ENCODE measurements at regions not wholly inside any gene's neighbourhood (a gene's known extent, or its start where the extent isn't known, plus 50 kb on each side); places are given as distances from the start of the nearest gene placed in this dataset.
A peak's percentile ranks its signal among the peaks of the same experiment; 100 is the strongest.

- Mint-ChIP-seq H3K9me3 (peaks cover 0 to 7% (median 5%) of the 10 kb centered on the region in 6 donors), H3K27ac (peak overlapping the region in 3 of 6 donors; percentile 4 to 64 (median 62)), H3K4me1 (peaks cover 28 to 42% of the 10 kb centered on the region in 2 donors), H3K27me3 (ENCODE audit: low read depth in 3 of 3) (peaks cover 0 to 3% (median 0%) of the 10 kb centered on the region in 3 donors), H3K36me3 (peaks cover 0 to 3% (median 3%) of the 10 kb centered on the region in 3 donors), H3K4me3 (no peak overlapping the region)
- no peak for DNase-seq
These were observed 255.6 kb upstream of the SEMA6D start for GRCh38 chr15:47461652-47462141.

- Mint-ChIP-seq H3K27ac (no peak overlapping the region), H3K27me3 (ENCODE audit: low read depth in 3 of 3) (peaks cover 0 to 3% (median 0%) of the 10 kb centered on the region in 3 donors), H3K4me1 (peaks cover 5 to 13% of the 10 kb centered on the region in 2 donors), H3K36me3 (peaks cover 0 to 3% (median 0%) of the 10 kb centered on the region in 3 donors), H3K4me3 (no peak overlapping the region), H3K9me3 (peaks cover 0 to 3% (median 0%) of the 10 kb centered on the region in 6 donors)
- DNase-seq, result no peak
These were observed 250.9 kb upstream of the SEMA6D start for GRCh38 chr15:47466357-47466756.

GRCh38 chr15:47470983-47471382, 246.3 kb upstream of the SEMA6D start:
- Mint-ChIP-seq H3K36me3 (no peaks in the 10 kb centered on the region), H3K27ac (no peak overlapping the region), H3K4me1 (peaks cover 1 to 6% of the 10 kb centered on the region in 2 donors), H3K9me3 (peaks cover 0 to 2% (median 0%) of the 10 kb centered on the region in 6 donors), H3K4me3 (no peak overlapping the region), H3K27me3 (ENCODE audit: low read depth in 3 of 3) (no peaks in the 10 kb centered on the region)
- no peak for DNase-seq

GRCh38 chr15:47473106-47473725, 244.1 kb upstream of the SEMA6D start:
- Mint-ChIP-seq H3K4me3 (no peak overlapping the region), H3K36me3 (no peaks in the 10 kb centered on the region), H3K9me3 (peaks cover 0 to 4% (median 1%) of the 10 kb centered on the region in 6 donors), H3K27me3 (ENCODE audit: low read depth in 3 of 3) (peaks cover 0 to 5% (median 0%) of the 10 kb centered on the region in 3 donors), H3K4me1 (peaks cover 1 to 6% of the 10 kb centered on the region in 2 donors), H3K27ac (no peak overlapping the region)
- no peak for DNase-seq

- H3K9me3 Mint-ChIP-seq, result peaks cover 0 to 6% (median 1%) of the 10 kb centered on the region in 6 donors
- H3K4me1 Mint-ChIP-seq, result peaks cover 1 to 6% of the 10 kb centered on the region in 2 donors
- no peak overlapping the region for H3K4me3 Mint-ChIP-seq
- no peaks in the 10 kb centered on the region for H3K36me3 Mint-ChIP-seq
- peak overlapping the region in 1 of 6 donors; percentile 6 for H3K27ac Mint-ChIP-seq
- H3K27me3 Mint-ChIP-seq (ENCODE audit: low read depth in 3 of 3), result peaks cover 0 to 7% (median 0%) of the 10 kb centered on the region in 3 donors
- DNase-seq, result no peak
These were observed 243.5 kb upstream of the SEMA6D start for GRCh38 chr15:47473832-47474231.

- no peak for DNase-seq
- peaks cover 0 to 7% (median 0%) of the 10 kb centered on the region in 3 donors for H3K27me3 Mint-ChIP-seq (ENCODE audit: low read depth in 3 of 3)
- H3K36me3 Mint-ChIP-seq, result peaks cover 0 to 2% (median 0%) of the 10 kb centered on the region in 3 donors
- H3K4me3 Mint-ChIP-seq, result no peak overlapping the region
- H3K27ac Mint-ChIP-seq, result no peak overlapping the region
- H3K9me3 Mint-ChIP-seq, result peaks cover 0 to 9% (median 2%) of the 10 kb centered on the region in 6 donors
- peaks cover 1 to 6% of the 10 kb centered on the region in 2 donors for H3K4me1 Mint-ChIP-seq
These were observed 242.0 kb upstream of the SEMA6D start for GRCh38 chr15:47475336-47475735.

GRCh38 chr15:47477341-47477740, 240.0 kb upstream of the SEMA6D start:
- Mint-ChIP-seq H3K27me3 (ENCODE audit: low read depth in 3 of 3) (peaks cover 0 to 7% (median under 1%) of the 10 kb centered on the region in 3 donors), H3K27ac (no peak overlapping the region), H3K4me3 (no peak overlapping the region), H3K4me1 (no peaks in the 10 kb centered on the region), H3K9me3 (peaks cover 0 to 15% (median 5%) of the 10 kb centered on the region in 6 donors), H3K36me3 (peaks cover 0 to 6% (median 5%) of the 10 kb centered on the region in 3 donors)
- DNase-seq, result no peak

GRCh38 chr15:47484059-47484458, 233.2 kb upstream of the SEMA6D start:
- peaks cover 0 to 15% (median 4%) of the 10 kb centered on the region in 6 donors for H3K9me3 Mint-ChIP-seq
- no peak overlapping the region for H3K4me3 Mint-ChIP-seq
- no peak overlapping the region for H3K27ac Mint-ChIP-seq
- peaks cover 0 to 3% (median 0%) of the 10 kb centered on the region in 3 donors for H3K27me3 Mint-ChIP-seq (ENCODE audit: low read depth in 3 of 3)
- peaks cover 5 to 10% (median 5%) of the 10 kb centered on the region in 3 donors for H3K36me3 Mint-ChIP-seq
- DNase-seq, result no peak
- no peaks in the 10 kb centered on the region for H3K4me1 Mint-ChIP-seq

- DNase-seq, result no peak
- H3K4me1 Mint-ChIP-seq, result no peaks in the 10 kb centered on the region
- H3K4me3 Mint-ChIP-seq, result no peak overlapping the region
- H3K36me3 Mint-ChIP-seq, result peaks cover 5 to 10% (median 5%) of the 10 kb centered on the region in 3 donors
- H3K9me3 Mint-ChIP-seq, result peaks cover 0 to 15% (median 5%) of the 10 kb centered on the region in 6 donors
- H3K27me3 Mint-ChIP-seq (ENCODE audit: low read depth in 3 of 3), result peaks cover 0 to 3% (median 0%) of the 10 kb centered on the region in 3 donors
- H3K27ac Mint-ChIP-seq, result no peak overlapping the region
These were observed 232.3 kb upstream of the SEMA6D start for GRCh38 chr15:47484997-47485396.

GRCh38 chr15:47485419-47485818, 231.9 kb upstream of the SEMA6D start:
- H3K36me3 Mint-ChIP-seq, result peaks cover 4 to 7% (median 5%) of the 10 kb centered on the region in 3 donors
- H3K4me3 Mint-ChIP-seq, result no peak overlapping the region
- no peak overlapping the region for H3K27ac Mint-ChIP-seq
- H3K4me1 Mint-ChIP-seq, result no peaks in the 10 kb centered on the region
- no peak for DNase-seq
- H3K9me3 Mint-ChIP-seq, result peaks cover 0 to 11% (median 5%) of the 10 kb centered on the region in 6 donors
- H3K27me3 Mint-ChIP-seq (ENCODE audit: low read depth in 3 of 3), result peaks cover 0 to 3% (median 0%) of the 10 kb centered on the region in 3 donors

GRCh38 chr15:47486040-47486439, 231.3 kb upstream of the SEMA6D start:
- Mint-ChIP-seq H3K4me3 (no peak overlapping the region), H3K27ac (no peak overlapping the region), H3K4me1 (no peaks in the 10 kb centered on the region), H3K9me3 (peaks cover 0 to 6% (median 2%) of the 10 kb centered on the region in 6 donors), H3K27me3 (ENCODE audit: low read depth in 3 of 3) (peaks cover 0 to 3% (median 0%) of the 10 kb centered on the region in 3 donors), H3K36me3 (peaks cover 0 to 5% (median 4%) of the 10 kb centered on the region in 3 donors)
- no peak for DNase-seq

GRCh38 chr15:47492195-47492594, 225.1 kb upstream of the SEMA6D start:
- DNase-seq, result no peak
- Mint-ChIP-seq H3K27me3 (ENCODE audit: low read depth in 3 of 3) (no peaks in the 10 kb centered on the region), H3K4me3 (no peak overlapping the region), H3K9me3 (peaks cover 0 to 6% (median 3%) of the 10 kb centered on the region in 6 donors), H3K4me1 (no peaks in the 10 kb centered on the region), H3K27ac (no peak overlapping the region), H3K36me3 (peaks cover 0 to 5% (median 4%) of the 10 kb centered on the region in 3 donors)

- H3K4me3 Mint-ChIP-seq, result no peak overlapping the region
- H3K4me1 Mint-ChIP-seq, result no peaks in the 10 kb centered on the region
- H3K36me3 Mint-ChIP-seq, result peaks cover 0 to 3% (median 3%) of the 10 kb centered on the region in 3 donors
- DNase-seq, result no peak
- peaks cover 0 to 3% (median 2%) of the 10 kb centered on the region in 6 donors for H3K9me3 Mint-ChIP-seq
- no peak overlapping the region for H3K27ac Mint-ChIP-seq
- H3K27me3 Mint-ChIP-seq (ENCODE audit: low read depth in 3 of 3), result no peaks in the 10 kb centered on the region
These were observed 223.7 kb upstream of the SEMA6D start for GRCh38 chr15:47493357-47494247.
